ENCODE measurements at regions not wholly inside any gene's neighbourhood (a gene's known extent, or its start where the extent isn't known, plus 50 kb on each side); places are given as distances from the start of the nearest gene placed in this dataset.
"Not testable (repeated sequence)": the region's sequence is repeated elsewhere in the genome, so short reads cannot be mapped to it uniquely, and the experiment has no call there.

DNA sequence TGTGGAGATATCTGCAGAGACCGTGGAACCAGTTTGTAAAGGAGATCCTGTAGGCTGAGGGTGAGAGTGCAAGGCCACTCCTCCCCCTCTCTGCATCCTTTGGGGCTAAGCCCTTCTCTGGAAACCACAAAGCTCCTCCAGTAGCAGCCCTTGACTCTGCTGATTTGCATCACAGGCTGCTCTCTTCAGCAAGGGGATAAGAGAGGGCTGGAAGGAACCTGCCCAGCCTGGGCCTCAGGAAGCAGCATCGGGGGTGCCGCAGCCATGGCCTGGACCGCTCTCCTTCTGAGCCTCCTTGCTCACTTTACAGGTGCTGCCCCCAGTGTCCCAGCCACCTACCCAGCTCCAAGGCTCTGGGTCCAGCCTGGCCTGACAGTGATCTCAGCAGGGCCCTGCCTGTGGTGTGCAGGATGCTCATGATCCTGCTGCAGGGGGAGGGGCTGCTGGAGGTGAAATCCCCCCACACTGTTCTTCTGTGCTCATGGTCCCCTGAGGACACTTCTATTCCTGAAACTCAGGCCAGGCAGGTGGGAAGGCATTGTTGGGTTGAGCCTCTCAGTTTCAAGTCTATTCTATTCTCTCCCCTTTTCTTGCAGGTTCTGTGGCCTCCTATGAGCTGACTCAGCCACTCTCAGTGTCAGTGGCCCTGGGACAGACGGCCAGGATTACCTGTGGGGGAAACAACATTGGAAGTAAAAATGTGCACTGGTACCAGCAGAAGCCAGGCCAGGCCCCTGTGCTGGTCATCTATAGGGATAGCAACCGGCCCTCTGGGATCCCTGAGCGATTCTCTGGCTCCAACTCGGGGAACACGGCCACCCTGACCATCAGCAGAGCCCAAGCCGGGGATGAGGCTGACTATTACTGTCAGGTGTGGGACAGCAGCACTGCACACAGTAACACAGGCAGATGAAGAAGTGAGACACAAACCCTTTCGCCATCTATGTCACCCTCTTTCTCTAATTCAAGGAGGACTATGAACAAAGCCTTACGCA, 68.5 kb upstream of the IGLL5 start:
- no peaks in the 10 kb centered on the region for H3K27me3 ChIP-seq
- H3K9me3 ChIP-seq: no peaks in the 10 kb centered on the region
- H3K27ac ChIP-seq: no peak overlapping the region
- ATAC-seq: no peak
- intact Hi-C loops (cut with DNase I): no loop called here
- no peaks in the 10 kb centered on the region for H3K4me1 ChIP-seq
- FAIRE-seq: no peak
- H3K36me3 ChIP-seq: no peaks in the 10 kb centered on the region
- WGBS, 2 donors: 63 to 74% methylated on average over 12 of the region's 12 CpGs
- TF ChIP-seq, protein P1, sequence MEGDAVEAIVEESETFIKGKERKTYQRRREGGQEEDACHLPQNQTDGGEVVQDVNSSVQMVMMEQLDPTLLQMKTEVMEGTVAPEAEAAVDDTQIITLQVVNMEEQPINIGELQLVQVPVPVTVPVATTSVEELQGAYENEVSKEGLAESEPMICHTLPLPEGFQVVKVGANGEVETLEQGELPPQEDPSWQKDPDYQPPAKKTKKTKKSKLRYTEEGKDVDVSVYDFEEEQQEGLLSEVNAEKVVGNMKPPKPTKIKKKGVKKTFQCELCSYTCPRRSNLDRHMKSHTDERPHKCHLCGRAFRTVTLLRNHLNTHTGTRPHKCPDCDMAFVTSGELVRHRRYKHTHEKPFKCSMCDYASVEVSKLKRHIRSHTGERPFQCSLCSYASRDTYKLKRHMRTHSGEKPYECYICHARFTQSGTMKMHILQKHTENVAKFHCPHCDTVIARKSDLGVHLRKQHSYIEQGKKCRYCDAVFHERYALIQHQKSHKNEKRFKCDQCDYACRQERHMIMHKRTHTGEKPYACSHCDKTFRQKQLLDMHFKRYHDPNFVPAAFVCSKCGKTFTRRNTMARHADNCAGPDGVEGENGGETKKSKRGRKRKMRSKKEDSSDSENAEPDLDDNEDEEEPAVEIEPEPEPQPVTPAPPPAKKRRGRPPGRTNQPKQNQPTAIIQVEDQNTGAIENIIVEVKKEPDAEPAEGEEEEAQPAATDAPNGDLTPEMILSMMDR (IDR thresholded peaks at IDR 0.05): no peak
- H3K4me3 ChIP-seq: no peak overlapping the region
- no peak for DNase-seq

DNA sequence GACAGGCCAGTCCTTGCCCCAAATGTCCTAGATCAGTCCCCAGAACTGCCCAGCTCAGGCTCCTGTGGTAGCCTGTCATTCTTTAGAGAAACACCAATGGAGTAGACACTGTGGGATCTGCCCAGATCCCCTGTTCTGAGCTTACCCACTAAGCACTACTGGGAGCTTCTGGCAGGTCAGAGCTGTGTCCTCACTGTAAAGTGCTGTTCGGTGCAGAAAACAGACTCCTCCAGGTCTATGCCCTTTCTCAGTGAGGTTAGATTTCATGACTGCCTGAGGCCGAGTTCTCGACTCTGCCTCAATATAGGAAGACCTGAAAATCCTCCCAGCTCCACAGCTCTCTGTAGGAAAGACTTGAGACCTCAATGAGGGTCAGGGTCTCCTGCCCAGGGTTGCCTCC, 67.5 kb upstream of the IGLL5 start:
- intact Hi-C loops (cut with DNase I): no loop called here
- ATAC-seq (no peak), DNase-seq (no peak), FAIRE-seq (no peak)
- no peak overlapping the region for H3K27ac ChIP-seq
- H3K9me3 ChIP-seq: no peaks in the 10 kb centered on the region
- TF ChIP-seq, protein P1 (IDR thresholded peaks at IDR 0.05): no peak
- no peak overlapping the region for H3K4me3 ChIP-seq
- no peaks in the 10 kb centered on the region for H3K4me1 ChIP-seq
- H3K36me3 ChIP-seq: no peaks in the 10 kb centered on the region
- no peaks in the 10 kb centered on the region for H3K27me3 ChIP-seq
- WGBS, 2 donors: 65 to 78% methylated on average over 3 of the region's 3 CpGs

DNA sequence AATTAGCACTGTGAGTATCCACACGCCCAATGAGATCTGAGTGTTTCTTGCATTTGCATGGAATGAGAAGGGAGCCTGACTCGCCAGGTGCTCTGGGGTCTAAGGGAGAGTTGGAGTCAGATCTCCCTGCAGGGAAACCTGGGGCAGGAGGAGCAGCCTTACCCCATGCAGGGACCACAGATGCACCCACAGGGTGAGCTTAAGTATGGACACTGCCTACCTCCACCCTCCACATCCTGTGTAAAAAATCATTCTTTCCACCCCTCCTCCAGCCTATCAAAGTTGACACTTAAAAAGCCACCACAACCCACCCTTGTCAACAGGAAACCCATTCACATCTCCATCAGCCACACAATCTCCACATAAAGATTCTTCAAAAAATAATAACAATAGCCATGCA, 67.0 kb upstream of the IGLL5 start:
- 59 to 78% methylated on average over 2 of the region's 2 CpGs for WGBS, 2 donors
- ATAC-seq (no peak), FAIRE-seq (no peak), DNase-seq (peak in 1 of 6 donors; percentile 17)
- no peak overlapping the region for H3K4me3 ChIP-seq
- no peak overlapping the region for H3K27ac ChIP-seq
- H3K9me3 ChIP-seq: no peaks in the 10 kb centered on the region
- H3K36me3 ChIP-seq: no peaks in the 10 kb centered on the region
- TF ChIP-seq, protein P1 (IDR thresholded peaks at IDR 0.05): no peak
- no peaks in the 10 kb centered on the region for H3K4me1 ChIP-seq
- no peaks in the 10 kb centered on the region for H3K27me3 ChIP-seq
- intact Hi-C loops (cut with DNase I): no loop called here

DNA sequence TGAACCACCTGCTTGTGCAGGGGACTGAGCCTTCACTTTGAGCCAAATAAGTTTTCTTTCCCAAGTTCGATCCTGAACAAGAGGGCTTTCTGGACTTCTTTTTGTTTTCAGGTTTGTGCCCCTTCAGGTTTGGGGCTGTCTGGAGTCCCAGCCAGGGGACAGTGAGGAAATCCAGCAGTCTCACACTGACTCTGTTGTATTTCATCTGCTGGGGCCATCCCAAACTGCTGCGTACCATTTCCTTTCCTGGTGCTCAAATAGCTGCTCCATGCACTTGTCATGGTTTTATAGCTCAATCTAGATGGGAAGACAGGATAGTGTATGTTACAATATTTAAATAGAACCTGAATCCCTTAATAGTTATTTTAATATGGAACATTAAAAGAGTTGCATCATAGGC, 66.3 kb upstream of the IGLL5 start:
- DNase-seq (no peak), ATAC-seq (no peak), FAIRE-seq (no peak)
- TF ChIP-seq, protein P1 (IDR thresholded peaks at IDR 0.05): no peak
- intact Hi-C loops (cut with DNase I): no loop called here
- Histone ChIP-seq H3K4me3 (no peak overlapping the region), H3K27me3 (no peaks in the 10 kb centered on the region), H3K4me1 (no peaks in the 10 kb centered on the region), H3K27ac (no peak overlapping the region), H3K36me3 (no peaks in the 10 kb centered on the region), H3K9me3 (no peaks in the 10 kb centered on the region)
- 57 to 66% methylated on average over 2 of the region's 2 CpGs for whole genome bisulfite sequencing, 2 donors

DNA sequence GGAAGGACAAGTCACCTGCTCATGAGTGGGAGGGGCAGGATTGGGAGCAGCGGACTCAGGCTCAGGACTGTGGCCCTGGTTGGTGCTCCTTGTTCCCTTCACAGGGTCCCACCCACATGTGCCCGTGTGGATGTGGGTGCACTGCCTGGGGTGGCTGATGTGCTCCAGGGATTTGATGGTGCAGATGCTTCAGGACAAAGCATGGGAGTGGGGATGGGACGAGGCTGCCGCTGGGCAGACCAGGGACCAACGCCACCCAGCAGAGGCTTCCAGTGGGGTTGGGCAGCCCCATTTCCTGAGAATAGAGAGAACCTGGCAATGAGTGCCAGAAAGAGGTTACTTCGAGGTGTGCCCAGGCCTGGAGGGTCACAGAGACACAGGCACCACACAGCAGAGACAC, 65.5 kb upstream of the IGLL5 start:
- Histone ChIP-seq H3K27ac (no peak overlapping the region), H3K4me1 (no peaks in the 10 kb centered on the region), H3K4me3 (no peak overlapping the region), H3K36me3 (no peaks in the 10 kb centered on the region), H3K27me3 (no peaks in the 10 kb centered on the region), H3K9me3 (no peaks in the 10 kb centered on the region)
- WGBS, 2 donors: 70 to 78% methylated on average over 6 of the region's 6 CpGs
- no peak for ATAC-seq
- TF ChIP-seq, protein P1 (IDR thresholded peaks at IDR 0.05): no peak
- no peak for FAIRE-seq
- peak in 1 of 6 donors; percentile 27 for DNase-seq
- intact Hi-C loops (cut with DNase I): no loop called here

DNA sequence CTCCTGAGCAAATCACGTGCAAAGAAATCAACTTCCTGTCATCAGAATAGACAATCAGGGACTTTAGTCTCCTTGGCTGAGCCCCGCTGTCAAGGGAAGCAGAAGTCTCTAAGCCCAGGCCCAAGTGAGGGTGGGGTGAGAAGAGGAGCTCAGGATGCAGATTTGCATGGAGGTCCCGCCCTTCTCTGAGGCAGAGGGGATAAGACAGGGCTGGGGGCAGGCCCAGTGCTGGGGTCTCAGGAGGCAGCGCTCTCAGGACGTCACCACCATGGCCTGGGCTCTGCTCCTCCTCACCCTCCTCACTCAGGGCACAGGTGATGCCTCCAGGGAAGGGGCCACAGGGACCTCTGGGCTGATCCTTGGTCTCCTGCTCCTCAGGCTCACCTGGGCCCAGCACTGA, 65.1 kb upstream of the IGLL5 start:
- FAIRE-seq; H3K27ac ChIP-seq; H3K4me3 ChIP-seq; H3K27me3 ChIP-seq; H3K36me3 ChIP-seq; ATAC-seq; H3K4me1 ChIP-seq; H3K9me3 ChIP-seq; intact Hi-C loops (cut with DNase I): not testable (repeated sequence)
- DNase-seq: peak in 1 of 6 donors; percentile 20
- WGBS, 2 donors: 72 to 74% methylated on average over 5 of the region's 5 CpGs
